ENCODE measurements at regions not wholly inside any gene's neighbourhood (a gene's known extent, or its start where the extent isn't known, plus 50 kb on each side); places are given as distances from the start of the nearest gene placed in this dataset.

DNA sequence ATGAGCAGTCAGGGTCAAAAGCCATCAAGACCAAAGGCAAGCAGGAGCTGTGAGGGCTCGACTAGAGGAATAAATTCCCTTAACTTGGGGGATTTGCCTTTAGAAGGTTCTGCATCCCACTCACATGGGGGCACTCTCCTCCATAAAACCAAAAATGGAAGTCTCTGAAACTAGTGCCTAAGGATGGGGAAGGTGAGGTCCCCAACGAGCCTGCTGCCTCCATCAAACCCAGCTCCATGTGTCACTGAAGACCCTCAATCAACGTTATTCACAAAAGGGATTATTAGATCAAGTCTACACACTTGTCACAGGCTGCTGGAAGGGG is 254.9 kb upstream of the NCKAP5 start:
- no peak for TF ChIP-seq POLR2A (IDR thresholded peaks at IDR 0.05; ENCODE audit: low read depth, low read length)
- TF ChIP-seq, protein P1, sequence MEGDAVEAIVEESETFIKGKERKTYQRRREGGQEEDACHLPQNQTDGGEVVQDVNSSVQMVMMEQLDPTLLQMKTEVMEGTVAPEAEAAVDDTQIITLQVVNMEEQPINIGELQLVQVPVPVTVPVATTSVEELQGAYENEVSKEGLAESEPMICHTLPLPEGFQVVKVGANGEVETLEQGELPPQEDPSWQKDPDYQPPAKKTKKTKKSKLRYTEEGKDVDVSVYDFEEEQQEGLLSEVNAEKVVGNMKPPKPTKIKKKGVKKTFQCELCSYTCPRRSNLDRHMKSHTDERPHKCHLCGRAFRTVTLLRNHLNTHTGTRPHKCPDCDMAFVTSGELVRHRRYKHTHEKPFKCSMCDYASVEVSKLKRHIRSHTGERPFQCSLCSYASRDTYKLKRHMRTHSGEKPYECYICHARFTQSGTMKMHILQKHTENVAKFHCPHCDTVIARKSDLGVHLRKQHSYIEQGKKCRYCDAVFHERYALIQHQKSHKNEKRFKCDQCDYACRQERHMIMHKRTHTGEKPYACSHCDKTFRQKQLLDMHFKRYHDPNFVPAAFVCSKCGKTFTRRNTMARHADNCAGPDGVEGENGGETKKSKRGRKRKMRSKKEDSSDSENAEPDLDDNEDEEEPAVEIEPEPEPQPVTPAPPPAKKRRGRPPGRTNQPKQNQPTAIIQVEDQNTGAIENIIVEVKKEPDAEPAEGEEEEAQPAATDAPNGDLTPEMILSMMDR (conservative IDR thresholded peaks at IDR 0.05; ENCODE audit: low read depth, low read length), result no peak
- no peak for TF ChIP-seq FOS (IDR thresholded peaks at IDR 0.05; ENCODE audit: low read depth, low read length)
- no peak for TF ChIP-seq MXI1 (IDR thresholded peaks at IDR 0.05; ENCODE audit: borderline replicate concordance, low read depth, low read length)
- no peak for TF ChIP-seq BHLHE40 (IDR thresholded peaks at IDR 0.05; ENCODE audit: low read depth, low read length)
- TF ChIP-seq, protein P2, sequence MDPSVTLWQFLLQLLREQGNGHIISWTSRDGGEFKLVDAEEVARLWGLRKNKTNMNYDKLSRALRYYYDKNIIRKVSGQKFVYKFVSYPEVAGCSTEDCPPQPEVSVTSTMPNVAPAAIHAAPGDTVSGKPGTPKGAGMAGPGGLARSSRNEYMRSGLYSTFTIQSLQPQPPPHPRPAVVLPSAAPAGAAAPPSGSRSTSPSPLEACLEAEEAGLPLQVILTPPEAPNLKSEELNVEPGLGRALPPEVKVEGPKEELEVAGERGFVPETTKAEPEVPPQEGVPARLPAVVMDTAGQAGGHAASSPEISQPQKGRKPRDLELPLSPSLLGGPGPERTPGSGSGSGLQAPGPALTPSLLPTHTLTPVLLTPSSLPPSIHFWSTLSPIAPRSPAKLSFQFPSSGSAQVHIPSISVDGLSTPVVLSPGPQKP (IDR thresholded peaks at IDR 0.05; ENCODE audit: borderline replicate concordance, low read depth, low read length), result no peak
- TF ChIP-seq RCOR1 (IDR thresholded peaks at IDR 0.05; ENCODE audit: insufficient replicate concordance, low read length), result no peak
- TF ChIP-seq RAD21 (IDR thresholded peaks at IDR 0.05; ENCODE audit: low read length), result no peak
- TF ChIP-seq, protein P3, sequence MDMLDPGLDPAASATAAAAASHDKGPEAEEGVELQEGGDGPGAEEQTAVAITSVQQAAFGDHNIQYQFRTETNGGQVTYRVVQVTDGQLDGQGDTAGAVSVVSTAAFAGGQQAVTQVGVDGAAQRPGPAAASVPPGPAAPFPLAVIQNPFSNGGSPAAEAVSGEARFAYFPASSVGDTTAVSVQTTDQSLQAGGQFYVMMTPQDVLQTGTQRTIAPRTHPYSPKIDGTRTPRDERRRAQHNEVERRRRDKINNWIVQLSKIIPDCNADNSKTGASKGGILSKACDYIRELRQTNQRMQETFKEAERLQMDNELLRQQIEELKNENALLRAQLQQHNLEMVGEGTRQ (IDR thresholded peaks at IDR 0.05; ENCODE audit: low read depth, low read length), result no peak
- TF ChIP-seq CEBPB (IDR thresholded peaks at IDR 0.05; ENCODE audit: low read depth, low read length), result no peak
- TF ChIP-seq RFX5 (IDR thresholded peaks at IDR 0.05; ENCODE audit: low read depth, low read length), result no peak
- TF ChIP-seq MAFK (IDR thresholded peaks at IDR 0.05; ENCODE audit: low read depth, low read length), result no peak
- TF ChIP-seq SMC3 (IDR thresholded peaks at IDR 0.05; ENCODE audit: low read depth, low read length), result no peak
